Activated T-cell treated with anti-CD3 and anti-CD28 coated beads for 1 hour (primary cell): ENCODE measurements at regions not wholly inside any gene's neighbourhood (a gene's known extent, or its start where the extent isn't known, plus 50 kb on each side); places are given as distances from the start of the nearest gene placed in this dataset.

Experiments used
- DNase-seq: peaks from one replicate; pipeline ENCODE4 v3.0.0-alpha.2; 2020; ENCODE audit warnings: low read depth

DNA sequence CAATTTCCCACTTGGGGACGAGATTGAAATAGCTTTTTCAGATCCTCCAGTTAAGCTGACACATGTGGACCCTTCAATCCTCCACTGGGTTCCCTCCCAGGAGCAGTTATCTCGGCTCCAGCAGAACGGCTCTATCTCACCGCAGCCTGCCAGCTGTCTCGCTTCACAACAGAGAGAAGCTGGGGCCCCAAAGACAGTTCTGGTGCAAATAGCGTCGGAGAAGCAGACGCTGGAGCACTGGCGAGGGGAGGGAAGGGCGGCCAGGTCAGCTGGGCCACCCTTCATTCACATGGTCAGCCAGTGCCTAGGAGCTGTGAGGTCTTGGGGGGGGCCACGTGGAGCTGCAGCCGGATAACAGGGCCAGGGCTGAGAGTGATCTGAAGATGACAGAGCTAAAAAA lies 141.3 kb upstream of the SDK2 start:
- no peak for DNase-seq

DNA sequence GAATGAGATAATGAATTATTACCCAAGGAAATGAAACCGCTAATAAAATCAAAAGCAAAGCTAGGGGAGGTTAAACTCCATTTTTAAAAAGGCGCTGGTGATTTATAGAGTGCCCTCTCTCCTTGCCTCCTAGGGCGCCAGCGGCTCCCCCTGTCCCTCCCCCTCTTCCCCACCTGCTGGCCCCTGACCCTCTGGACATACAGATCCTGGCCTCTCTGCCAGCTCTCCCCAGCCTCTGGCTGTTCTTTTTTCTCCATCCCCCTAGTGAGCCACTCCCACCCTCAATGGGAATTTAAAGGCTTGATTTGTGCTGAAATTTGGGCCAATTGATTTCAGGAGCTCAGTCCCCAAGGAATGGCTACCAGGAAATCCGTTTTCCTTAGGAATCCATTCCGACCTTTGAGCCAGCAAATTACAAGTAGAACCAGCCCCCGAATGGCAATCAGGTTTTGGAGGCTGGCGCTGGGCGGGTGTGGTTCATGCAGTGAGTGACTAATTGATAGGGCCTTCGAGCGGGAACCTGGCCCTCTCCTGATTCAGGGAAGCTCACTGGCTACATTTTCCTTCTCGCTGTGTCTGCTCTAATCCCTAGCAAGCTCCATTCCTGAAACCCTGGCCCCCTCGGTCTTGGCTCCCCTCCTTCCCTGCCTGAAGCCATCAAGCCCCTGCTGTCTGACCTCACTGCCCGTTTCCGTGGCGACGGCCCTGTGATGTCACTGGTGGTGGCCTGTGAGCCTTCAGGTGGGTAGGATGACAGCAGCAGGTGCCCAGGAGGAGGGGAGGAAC lies 141.9 kb upstream of the SDK2 start:
- DNase-seq, result no peak

DNA sequence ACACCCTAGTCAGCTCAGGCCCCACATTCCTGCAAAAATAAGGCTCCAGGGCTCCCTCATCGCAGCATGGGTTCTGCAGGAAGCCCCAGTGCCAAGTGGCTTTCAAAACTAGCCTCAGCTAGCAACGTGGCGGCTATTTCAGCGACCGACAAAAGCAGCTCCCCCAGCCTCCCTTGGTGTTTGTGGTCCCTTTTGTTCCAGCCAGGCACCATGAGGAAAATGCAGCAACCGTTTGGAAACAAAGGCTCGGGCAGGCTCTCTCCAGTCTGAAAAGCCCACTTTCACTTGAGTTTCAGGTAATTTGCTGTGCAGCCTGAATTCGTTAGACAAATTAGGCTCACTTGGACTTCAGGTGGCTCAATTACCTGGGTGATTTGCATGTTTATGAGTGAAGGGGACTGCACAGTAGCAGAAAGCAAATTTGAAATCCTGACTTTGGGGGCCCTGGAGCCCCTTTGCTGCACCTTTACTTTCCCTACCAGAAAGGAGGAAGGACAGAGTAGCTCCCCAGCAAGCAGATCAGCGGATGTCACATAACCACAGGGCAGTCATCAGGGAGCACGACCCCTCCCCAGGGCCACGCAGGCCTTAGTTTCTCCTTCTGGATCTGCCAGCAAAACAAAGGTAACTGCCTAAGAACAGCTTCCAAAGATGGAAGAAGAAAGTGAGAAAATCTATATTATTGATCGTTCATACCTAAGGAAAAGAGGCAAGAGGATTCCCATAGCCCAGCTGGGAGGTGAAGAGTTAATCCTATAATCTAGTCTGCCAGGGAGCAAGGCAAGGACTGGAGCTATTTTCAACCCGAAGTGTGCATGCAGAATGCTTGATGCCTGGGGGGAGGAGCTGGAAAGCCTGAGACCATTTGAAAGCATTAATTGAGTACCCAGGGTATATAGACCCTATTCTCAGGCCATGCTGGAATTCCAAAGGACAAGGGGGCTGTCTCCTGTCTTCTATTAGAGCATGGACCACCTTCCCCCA lies 143.1 kb upstream of the SDK2 start:
- no peak for DNase-seq

DNA sequence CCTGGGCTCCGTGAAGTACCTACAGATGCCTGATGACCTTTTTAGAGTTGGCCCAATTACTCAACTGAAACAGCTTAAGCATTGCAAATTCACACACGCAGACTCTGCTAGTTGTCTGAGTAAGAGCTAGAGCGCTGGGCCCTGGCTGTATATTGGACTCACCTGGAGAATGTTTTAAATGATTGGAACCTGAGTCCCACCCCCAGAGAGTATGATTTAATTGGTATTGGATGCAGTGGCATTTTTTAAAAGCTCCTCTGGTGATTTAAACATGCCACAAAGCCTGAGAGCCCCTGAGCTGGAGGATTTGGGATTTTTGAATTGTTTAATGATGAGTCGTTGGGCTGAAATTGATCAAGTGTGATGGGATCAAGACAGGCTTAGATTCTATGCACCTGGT lies 143.9 kb upstream of the SDK2 start:
- DNase-seq, result no peak

DNA sequence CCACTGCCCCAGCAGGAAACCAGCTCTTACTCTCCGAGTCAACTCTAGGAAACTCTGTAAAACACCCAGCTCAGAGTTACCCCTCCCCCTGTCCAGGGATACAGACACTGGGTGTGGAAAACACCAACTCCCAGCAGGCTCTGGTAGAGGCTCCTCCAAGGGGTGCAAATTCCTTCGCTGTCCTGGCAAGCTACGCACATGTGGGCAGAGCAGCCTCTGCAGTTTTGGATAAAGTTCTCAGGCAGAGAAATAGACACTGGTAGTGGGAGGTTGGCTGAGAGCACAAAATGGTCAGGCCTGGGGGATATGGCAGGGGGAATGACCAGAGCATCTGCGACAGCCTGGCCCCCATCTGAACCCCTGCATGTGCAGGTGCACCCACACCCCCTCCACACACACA lies 146.9 kb upstream of the SDK2 start:
- DNase-seq, result no peak

DNA sequence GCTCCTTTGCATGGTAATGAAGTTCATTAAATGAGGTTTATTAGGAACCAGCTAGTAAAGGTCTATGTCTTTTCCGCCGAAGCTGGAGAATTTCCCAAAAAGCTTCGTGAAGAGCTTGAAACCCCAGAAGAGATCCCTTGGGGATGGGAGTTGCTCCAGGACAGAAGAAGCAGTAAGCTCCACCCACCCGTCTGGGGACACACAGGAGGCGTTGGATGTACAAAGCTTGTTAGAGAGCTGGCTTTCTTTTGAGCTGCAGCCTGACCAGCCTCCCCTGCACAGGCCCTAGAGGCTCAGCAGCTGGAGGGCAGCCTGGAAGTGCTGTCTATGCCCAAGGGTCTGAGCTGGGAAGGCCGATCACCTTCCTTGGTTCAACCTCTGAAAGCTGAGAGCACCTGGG lies 147.4 kb upstream of the SDK2 start:
- DNase-seq, result no peak

DNA sequence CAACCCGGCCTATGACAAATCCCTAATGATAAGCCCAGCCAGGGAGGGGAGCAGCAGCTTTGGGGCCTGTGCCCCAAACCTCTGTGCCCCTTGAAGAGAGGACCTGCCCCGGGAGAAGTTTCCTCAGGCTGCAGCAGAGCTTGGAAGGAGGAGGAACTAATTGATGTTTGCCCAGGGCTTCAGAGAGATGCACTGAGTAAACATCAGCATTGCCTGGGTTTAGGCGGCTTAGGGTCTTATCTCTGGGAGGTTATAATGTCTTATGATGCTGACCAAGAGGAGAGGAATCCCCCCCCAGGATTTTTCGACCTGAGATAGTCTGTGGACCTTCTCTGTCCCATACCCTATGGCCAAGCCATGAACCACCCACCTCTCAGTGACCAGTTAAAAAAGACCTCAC lies 148.7 kb upstream of the SDK2 start:
- DNase-seq, result no peak

DNA sequence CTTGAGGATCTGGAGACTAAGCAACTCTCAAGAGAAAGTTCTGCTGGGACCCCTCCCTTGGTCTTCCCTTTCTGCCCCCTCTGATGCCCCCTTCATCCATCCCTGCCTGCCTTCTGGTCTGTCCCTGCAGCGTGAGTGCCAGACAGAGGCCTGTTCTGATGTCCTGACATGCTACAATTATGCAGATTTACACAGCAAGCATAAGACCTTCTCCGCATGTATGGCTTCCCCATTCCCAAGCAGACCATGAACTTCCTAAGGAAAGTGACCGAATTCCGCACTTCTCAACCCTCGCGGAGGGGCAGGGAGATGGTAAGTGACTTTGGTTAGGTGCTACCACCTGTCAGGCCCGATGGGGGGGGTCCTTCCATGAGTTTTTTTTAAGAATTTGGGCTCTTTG lies 150.1 kb upstream of the SDK2 start:
- DNase-seq, result no peak

DNA sequence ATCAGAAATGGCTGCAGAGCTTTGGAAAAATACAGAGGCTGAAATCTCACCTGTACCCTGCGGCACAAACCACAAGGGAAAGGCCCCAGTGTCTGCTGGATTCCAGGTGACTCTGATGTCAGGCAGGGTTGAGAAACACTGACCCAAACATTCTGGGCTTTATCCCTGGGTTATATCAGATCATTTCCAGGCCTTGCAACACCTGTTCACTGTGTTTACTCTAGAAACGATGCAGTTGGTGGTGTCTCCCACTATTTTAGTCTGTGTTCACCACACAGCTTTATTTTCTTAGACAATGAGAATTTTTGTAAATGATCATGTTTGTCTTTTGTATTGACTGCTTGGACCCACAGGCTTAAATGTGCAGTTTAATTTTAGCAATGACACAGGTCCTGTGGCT lies 151.5 kb upstream of the SDK2 start:
- no peak for DNase-seq

DNA sequence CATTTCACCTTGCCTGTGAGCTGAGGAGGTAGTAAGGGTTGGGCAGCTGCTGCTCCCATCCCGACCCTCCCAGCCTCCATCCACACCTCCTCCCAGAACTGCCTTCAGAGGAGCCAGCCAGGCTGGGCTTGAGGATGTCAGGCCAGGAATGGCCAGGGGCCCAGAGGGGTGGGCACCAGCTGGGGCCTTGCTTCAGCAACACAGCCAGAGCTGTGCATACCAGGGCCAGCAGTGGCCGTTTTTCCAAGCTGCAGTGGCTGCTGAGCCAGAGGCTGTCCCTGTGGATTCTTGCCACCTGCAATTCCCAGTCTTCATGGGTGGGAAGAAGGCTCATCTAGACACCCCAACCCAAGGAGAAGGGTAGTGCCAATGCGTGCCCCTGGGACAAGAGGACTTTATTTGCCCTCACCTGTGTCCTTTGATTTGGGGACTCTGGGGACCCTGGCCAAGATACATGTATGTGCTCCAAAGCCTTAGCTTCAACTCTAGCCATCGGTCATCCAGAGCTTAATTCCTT lies 153.4 kb upstream of the SDK2 start:
- DNase-seq, result no peak

DNA sequence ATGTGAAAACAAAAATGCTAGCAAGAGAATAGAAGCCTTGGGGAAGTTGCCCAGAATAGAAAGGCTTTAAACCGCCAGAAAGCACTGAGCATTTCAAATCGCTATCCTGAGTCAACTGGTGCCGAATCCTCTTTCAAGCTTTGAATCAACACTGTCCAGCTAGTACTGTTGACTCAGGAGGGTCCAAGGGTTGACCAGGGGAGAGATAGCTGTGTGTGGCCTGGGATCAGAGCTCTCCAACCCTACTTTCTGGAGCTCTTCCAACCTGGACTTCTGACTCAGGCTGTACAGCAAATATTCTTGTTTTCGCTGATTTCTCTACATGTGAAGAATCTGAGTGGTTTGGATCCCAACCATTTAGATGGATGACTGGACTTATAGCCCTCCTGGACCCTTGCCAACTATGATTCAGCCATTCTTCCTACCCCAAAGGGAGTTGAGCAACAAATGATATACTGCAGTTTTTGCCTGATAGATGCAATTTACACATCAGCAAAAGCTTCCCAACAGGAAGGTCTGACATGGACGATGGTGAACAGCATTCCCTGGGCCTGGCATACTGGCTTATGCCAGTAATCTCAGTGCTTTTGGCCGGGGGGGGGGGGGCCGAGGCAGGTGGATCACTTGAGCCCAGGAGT lies 154.0 kb upstream of the SDK2 start:
- DNase-seq, result no peak

DNA sequence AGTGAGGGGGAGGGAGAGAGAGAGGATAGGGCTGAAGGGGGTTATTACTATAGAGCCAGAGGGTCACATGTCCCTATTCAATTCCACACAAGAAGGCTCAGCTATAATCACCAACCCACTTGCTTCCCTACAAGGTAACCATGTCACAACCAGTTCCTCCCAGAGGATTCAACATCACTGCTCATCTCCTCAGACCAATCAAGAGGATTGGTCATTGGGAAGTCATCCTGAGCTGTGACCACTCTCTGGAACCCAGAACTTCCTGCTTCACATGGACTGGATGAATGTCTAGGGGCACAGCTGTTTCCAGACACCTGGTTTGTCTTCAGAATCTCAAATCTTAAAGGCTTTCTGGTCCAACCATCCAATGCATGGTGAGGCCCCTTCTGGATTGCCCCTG lies 154.9 kb upstream of the SDK2 start:
- DNase-seq, result no peak

DNA sequence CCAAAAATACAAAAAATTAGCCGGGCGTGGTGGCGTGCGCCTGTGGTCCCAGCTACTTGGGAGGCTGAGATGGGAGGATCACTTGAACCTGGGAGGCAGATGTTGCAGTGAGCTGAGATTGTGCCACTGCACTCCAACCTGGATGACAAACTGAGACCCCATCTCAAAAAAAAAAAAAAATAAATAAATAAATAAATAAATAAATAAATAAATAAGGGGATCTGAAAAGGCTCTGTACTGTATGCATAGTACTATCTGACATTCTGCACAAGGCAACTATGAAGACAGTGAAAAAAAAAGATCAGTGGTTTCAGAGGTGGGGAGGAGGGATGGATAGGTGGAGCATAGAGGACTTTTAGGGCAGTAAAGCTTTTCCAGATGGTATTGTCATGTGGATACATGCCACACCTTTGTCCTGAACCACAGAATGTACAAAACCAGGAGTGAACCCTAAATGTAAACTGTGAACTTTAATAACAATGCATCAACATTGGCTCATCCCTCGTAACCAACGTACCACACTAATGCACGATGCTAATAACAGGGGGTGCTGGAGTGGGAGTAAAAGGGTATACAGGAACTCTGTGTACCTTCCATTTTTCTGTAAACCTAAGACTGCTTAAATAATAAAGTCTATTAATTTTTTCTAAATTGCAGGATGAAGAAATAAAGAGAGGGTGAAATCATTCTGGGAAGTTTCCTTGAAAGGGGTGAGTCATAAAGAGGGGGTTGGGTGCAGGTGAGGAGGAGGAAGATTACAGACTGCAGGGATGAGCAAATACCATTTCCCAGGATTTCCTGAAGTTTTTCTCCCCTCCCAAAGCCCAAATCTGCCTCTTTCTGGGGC lies 155.8 kb upstream of the SDK2 start:
- DNase-seq, result no peak

DNA sequence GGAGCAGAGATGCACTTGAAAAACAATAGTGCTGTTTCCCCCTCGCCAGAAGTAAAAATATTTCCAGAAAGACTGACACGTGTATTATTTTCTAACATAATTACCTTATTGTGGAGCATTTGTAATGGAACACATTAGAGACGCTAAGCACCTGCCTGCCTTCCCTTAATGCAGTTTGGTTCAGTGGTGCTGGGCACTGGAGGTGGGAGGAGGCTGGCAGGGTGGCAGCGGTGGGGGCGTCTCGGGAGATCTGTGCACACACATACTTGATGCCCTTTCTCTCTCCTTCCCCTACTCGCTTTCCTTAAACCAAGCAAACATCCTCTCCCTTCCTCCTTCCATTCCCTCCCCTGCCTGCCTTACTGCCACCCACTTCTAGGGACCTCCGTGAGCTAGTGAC lies 156.6 kb upstream of the SDK2 start:
- DNase-seq, result no peak

DNA sequence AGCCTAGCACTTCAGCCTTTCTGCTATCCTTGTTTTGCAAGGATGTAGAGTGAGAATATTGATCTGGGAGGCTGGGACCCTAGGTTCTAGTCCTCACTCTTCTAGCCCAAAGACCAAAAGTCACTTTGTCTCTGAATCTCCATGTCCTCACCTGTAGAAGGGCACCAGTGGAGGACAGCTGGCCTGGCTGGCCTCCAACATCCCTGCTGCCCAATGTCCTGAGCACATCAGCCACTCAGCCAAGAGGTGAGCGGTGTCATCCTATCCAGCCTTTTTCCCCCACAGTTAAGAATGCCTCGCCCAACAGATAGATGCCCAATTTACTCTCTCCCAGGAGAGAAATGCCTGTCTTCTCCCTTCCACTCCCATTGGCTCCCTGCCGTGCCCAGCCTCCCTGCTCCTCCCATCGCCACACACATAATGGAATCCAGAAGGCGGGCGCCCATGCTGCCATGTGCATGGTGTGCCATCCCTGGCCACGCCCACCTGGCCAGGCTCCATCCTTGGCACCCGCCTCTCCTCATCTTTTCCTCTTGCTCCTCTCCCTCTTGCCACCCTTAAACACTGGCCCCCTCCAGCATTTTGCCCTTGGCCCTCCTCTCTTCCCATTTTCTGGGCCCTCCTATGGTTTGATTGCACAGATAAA lies 157.3 kb upstream of the SDK2 start:
- DNase-seq, result no peak

DNA sequence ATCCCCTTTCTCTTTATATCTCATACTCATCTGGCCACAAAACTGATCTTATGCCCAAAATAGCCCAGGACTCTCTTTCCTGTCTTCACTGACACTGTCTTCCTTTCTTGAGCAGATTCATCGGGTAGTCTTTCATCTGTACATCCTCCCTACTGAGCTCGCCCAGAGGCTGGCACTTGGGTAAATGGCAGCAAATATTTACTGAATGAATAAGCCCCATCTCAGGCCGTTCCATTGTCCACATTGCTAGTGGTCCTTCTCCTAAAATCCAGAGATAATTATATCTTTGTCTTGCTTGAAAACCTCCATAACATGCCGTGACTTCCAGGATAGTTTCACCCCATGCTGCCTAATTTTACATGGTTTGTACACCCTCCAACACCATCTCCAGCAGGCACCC lies 158.1 kb upstream of the SDK2 start:
- DNase-seq, result no peak

DNA sequence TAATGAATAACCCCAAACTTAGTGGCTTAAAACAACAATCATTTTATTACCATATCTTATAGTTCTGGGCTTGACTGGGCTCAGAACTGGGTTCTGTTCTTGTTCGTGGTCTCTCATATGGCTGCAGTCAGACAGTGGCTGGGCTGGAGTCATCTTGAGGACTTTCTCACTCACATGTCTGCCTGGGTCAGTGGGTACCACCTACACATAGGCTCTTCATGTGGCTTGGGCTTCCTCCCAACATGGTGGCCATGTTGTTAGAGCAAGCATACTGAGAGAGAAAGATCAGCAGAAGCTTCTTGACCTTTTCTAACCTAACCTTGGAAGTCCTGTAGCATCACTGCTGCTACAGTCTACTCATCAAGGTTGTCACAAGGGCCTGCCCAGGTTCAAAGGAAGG lies 158.6 kb upstream of the SDK2 start:
- DNase-seq, result no peak

DNA sequence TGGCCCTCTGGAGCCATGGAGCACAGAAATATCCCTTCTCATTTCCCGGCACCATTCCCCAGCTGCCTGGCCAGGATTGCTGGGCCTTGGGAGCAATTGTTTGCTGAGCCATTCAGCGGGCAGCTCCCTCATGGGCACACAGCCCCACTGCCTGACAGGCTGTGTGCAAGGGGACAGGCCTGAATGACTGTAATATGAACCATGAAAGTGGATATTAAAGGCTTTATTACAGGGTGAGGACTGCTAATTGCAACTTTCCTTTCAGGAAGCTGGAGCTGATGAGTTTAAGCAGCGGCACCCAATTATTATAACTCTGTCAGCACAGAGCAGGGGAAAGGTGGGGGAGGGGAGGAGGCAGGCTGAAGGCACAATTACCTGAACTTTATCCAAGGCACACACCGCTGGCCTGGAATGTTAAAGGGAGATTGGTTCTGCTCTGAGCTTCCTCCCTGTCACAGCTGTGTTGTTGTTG lies 159.8 kb upstream of the SDK2 start:
- DNase-seq, result no peak

DNA sequence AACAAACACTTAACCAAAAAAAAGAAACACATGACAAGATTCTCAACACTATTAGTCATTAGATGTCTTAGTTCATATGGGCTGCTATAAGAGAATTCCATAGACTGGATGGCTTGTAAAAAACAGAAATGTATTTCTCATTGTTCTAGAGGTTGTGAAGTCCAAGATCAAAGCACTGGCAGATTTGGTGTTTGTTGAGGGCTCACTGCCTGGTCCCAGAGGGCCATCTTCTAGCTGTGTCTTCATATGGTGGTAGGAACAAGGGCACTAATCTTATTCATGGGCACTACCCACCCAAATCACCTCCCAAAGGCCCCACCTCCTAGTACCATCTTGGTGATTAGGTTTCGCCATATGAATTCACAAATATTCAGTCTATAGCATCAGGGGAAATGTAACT lies 162.5 kb upstream of the SDK2 start:
- DNase-seq, result no peak

DNA sequence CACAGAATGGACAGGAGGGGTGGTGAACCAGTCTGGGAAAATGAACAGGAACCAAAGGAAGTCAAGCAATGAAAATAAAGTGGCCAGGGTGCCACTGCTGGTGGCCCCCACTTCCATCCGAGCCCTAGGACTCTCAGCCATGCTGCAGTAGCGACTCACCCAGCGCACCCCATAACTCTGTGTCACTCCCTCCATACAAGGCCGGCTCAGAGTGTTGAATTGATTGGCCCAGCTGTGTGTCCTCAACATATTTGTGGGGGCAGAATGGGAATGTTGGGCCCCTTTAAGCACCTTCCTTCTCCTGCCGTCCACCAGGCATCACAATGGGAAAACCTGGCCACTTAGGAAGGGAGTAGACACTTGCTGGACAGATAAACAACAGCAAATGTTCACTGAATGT lies 169.0 kb upstream of the SDK2 start:
- DNase-seq, result no peak

DNA sequence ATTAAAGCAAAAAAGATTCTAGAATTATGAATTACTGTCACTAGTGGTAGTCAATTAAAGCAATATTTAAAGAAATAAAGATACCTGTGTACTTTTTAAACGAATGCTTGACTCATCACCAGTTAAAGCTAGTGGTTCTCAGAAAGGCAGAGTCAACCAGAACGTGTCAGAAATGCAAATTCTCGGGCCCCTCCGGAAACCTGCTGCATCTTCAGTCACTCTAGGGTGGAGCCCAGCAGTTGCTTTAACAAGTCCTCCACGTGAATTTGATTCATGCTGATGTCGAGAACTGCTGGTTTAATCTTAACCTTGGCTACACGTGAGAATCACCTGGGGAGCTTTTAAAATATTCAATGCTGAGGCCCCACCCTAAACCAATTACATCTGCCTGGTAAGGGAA lies 169.8 kb upstream of the SDK2 start:
- no peak for DNase-seq
